Neutrophil (primary cell): ENCODE measurements at regions not wholly inside any gene's neighbourhood (a gene's known extent, or its start where the extent isn't known, plus 50 kb on each side); places are given as distances from the start of the nearest gene placed in this dataset.

Experiments used
- H3K27ac ChIP-seq: fragments of 200-600 bp; sonication (generic); 2 replicates; pipeline ENCODE4 v1.5.1; 2016; ENCODE audit warnings: mild to moderate bottlenecking, moderate library complexity
- H3K27me3 ChIP-seq: fragments of 200-600 bp; sonication (generic); 2 replicates; pipeline ENCODE4 v1.6.0; 2016; ENCODE audit warnings: mild to moderate bottlenecking
- H3K36me3 ChIP-seq: fragments of 200-600 bp; sonication (generic); 2 replicates; pipeline ENCODE4 v1.5.1; 2017
- H3K4me1 ChIP-seq, 2 experiments: fragments of 200-600 bp in 1 of 2; sonication (generic) in 1 of 2; 1 replicate in 1 of 2; 2 replicates in 1 of 2; pipeline versions ENCODE4 v1.5.1 to v1.6.1; 2013 to 2016; ENCODE audit warnings: low read depth in 1 of 2, low read length in 1 of 2, mild to moderate bottlenecking in 1 of 2, moderate library complexity in 1 of 2; ENCODE audit not compliant: control insufficient read depth in 1 of 2, insufficient read depth in 1 of 2
- H3K4me3 ChIP-seq, 2 experiments: fragments of 200-600 bp in 1 of 2; sonication (generic) in 1 of 2; 1 replicate in 1 of 2; 2 replicates in 1 of 2; pipeline ENCODE4 v1.5.1; 2013 to 2016; ENCODE audit warnings: low read depth in 1 of 2, low read length in 1 of 2, mild to moderate bottlenecking in 1 of 2, moderate library complexity in 1 of 2
- H3K9me3 ChIP-seq: fragments of 200-600 bp; sonication (generic); 2 replicates; pipeline ENCODE4 v1.5.1; 2016
- CTCF ChIP-seq: fragments of 200-600 bp; sonication (generic); IDR thresholded peaks from 2 replicates; pipeline ENCODE4 v1.5.1; 2016; ENCODE audit warnings: antibody characterized with exemption

- TF ChIP-seq CTCF, result no peak
- Histone ChIP-seq H3K36me3 (no peaks in the 10 kb centered on the region), H3K9me3 (no peaks in the 10 kb centered on the region), H3K27ac (no peak overlapping the region), H3K4me3 (no peak overlapping the region), H3K27me3 (no peaks in the 10 kb centered on the region), H3K4me1 (no peaks in the 10 kb centered on the region)
Observed at GRCh38 chr7:11290863-11291262, 317.2 kb downstream of the PHF14 start.

GRCh38 chr7:11294218-11294617 lies 320.5 kb downstream of the PHF14 start:
- Histone ChIP-seq H3K36me3 (no peaks in the 10 kb centered on the region), H3K4me1 (no peaks in the 10 kb centered on the region), H3K4me3 (no peak overlapping the region), H3K9me3 (no peaks in the 10 kb centered on the region), H3K27ac (no peak overlapping the region), H3K27me3 (no peaks in the 10 kb centered on the region)
- no peak for TF ChIP-seq CTCF

- no peaks in the 10 kb centered on the region for H3K27me3 ChIP-seq
- no peak overlapping the region for H3K27ac ChIP-seq
- H3K36me3 ChIP-seq, result no peaks in the 10 kb centered on the region
- no peak overlapping the region for H3K4me3 ChIP-seq
- no peaks in the 10 kb centered on the region for H3K9me3 ChIP-seq
- TF ChIP-seq CTCF, result no peak
- H3K4me1 ChIP-seq, result no peaks in the 10 kb centered on the region
Observed at GRCh38 chr7:11294965-11295364, 321.3 kb downstream of the PHF14 start.

- no peak overlapping the region for H3K4me3 ChIP-seq
- H3K4me1 ChIP-seq, result no peaks in the 10 kb centered on the region
- no peaks in the 10 kb centered on the region for H3K36me3 ChIP-seq
- H3K27me3 ChIP-seq, result no peaks in the 10 kb centered on the region
- H3K9me3 ChIP-seq, result no peaks in the 10 kb centered on the region
- TF ChIP-seq CTCF, result no peak
- no peak overlapping the region for H3K27ac ChIP-seq
Observed at GRCh38 chr7:11297126-11297625, 323.5 kb downstream of the PHF14 start.

GRCh38 chr7:11297764-11298163 lies 324.1 kb downstream of the PHF14 start:
- Histone ChIP-seq H3K9me3 (no peaks in the 10 kb centered on the region), H3K27me3 (no peaks in the 10 kb centered on the region), H3K27ac (no peak overlapping the region), H3K36me3 (no peaks in the 10 kb centered on the region), H3K4me1 (no peaks in the 10 kb centered on the region), H3K4me3 (no peak overlapping the region)
- no peak for TF ChIP-seq CTCF

- H3K4me1 ChIP-seq, result no peaks in the 10 kb centered on the region
- no peak overlapping the region for H3K4me3 ChIP-seq
- H3K27me3 ChIP-seq, result no peaks in the 10 kb centered on the region
- H3K9me3 ChIP-seq, result no peaks in the 10 kb centered on the region
- no peak for TF ChIP-seq CTCF
- no peaks in the 10 kb centered on the region for H3K36me3 ChIP-seq
- no peak overlapping the region for H3K27ac ChIP-seq
Observed at GRCh38 chr7:11298220-11298619, 324.5 kb downstream of the PHF14 start.
